ENCODE measurements at regions not wholly inside any gene's neighbourhood (a gene's known extent, or its start where the extent isn't known, plus 50 kb on each side); places are given as distances from the start of the nearest gene placed in this dataset.
"Not testable (repeated sequence)": the region's sequence is repeated elsewhere in the genome, so short reads cannot be mapped to it uniquely, and the experiment has no call there.

GRCh38 chr7:24129597-24129996 is 154.4 kb upstream of the NPY start:
- no peak for DNase-seq (ENCODE audit: low read depth in 2 of 2, low spot score in 1 of 2)

- DNase-seq (ENCODE audit: low read depth in 2 of 2, low spot score in 1 of 2): no peak
These were observed 153.4 kb upstream of the NPY start for GRCh38 chr7:24130631-24131030.

DNA sequence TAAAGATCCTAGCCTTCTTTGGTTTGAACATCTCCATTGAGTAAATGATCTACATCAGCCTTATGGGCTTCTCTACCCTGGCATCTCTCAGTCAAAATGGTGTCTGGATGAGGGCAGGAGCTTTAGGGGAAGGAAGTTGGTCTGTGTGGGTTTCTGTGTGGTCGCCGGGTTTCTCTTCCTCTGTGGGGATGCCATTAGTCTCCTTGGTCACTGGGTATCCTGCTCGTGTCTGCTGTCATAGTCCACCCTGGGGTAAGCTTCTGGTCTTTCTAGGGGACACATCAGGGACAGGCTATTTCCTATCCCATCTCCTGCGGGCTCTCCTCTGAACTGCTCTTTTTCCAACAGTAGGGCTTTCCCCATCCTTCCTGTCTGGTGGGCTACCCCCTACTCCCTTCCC is 150.3 kb upstream of the NPY start:
- DNase-seq (ENCODE audit: low read depth in 2 of 2, low spot score in 1 of 2): no peak

DNA sequence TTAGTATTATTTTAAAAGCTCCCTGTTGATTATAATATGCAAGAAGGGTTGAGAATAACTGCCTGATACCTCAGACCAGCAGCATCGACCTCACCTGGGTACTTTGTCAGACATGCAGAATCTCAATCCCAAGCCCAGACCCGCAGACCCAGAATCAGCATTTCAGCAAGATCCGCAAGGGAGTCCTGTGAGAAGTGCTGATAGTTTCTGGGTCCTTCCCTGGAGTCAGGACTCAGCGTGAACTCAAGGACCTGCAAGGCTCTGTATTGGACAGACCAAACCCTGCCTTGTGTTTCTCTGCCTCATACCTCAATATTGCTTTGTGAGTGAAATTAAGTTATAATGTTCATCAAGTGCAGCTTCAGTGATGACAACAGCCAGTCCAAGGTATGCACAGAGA is 149.5 kb upstream of the NPY start:
- no peak for DNase-seq (ENCODE audit: low read depth in 2 of 2, low spot score in 1 of 2)

- no peak for DNase-seq (ENCODE audit: low read depth in 2 of 2, low spot score in 1 of 2)
These were observed 148.8 kb upstream of the NPY start for GRCh38 chr7:24135003-24135817.

DNA sequence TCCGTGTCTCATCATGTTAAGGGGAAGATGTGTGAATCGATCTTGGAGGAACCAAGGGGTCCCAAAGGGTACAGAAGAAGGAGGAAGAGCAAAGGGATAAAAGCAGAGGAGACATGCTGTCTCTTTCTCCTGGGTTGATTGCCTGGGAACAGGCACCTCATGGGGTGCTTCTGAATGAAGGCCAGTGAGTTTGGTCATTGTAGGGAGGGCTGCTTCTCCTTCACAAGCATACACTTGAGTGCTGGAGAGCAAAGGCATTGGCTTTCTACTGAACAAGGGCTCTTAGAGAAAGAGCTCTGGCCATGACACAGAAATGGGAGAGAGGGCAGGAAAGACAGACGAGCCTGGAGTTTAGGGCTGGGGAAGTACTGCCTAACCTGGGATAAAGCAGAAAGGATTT is 146.7 kb upstream of the NPY start:
- no peak for DNase-seq (ENCODE audit: low read depth in 2 of 2, low spot score in 1 of 2)

DNA sequence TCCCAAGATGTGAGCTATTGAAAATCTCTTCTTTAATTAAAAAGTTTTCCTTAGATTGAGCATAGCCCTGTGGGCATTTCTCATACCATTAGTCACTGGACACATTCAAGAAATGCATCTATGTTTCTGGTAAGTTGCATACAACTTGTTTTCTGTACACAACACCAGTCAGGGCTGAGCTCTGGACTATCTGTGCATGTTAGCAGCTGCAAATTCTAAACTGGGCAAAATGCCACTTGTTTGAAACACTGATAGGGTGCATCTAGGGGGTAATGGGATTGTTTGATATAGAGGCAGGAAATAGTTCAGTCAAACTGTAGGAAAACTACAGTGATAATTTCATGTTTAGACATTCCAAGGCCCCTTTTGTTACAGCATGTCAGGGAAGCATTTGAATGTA is 145.6 kb upstream of the NPY start:
- no peak for DNase-seq (ENCODE audit: low read depth in 2 of 2, low spot score in 1 of 2)

GRCh38 chr7:24140001-24140400 is 144.0 kb upstream of the NPY start:
- DNase-seq (ENCODE audit: low read depth in 2 of 2, low spot score in 1 of 2): no peak

GRCh38 chr7:24141874-24142509 is 142.0 kb upstream of the NPY start:
- DNase-seq (ENCODE audit: low read depth in 2 of 2, low spot score in 1 of 2): no peak

- no peak for DNase-seq (ENCODE audit: low read depth in 2 of 2, low spot score in 1 of 2)
These were observed 140.4 kb upstream of the NPY start for GRCh38 chr7:24143547-24143946.

DNA sequence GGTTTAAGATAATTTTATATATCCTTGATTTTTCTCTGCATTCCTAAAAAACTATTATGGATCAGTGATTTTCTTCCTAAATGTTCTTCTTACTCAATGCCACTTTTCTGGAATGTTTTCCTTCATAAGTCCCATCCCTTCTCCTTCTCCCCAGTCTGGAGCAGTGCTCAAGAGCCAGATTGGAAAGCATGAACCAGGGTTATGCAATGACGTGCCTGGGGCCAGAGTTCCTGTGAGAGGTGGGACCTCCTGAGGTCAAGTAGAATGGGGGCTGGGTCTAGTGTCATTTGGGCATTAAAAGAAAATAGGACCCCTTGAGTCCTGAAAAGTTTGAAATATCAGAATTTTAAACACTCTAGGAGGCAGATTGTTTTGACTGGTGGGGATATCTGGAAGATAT is 132.0 kb upstream of the NPY start:
- no peak for DNase-seq (ENCODE audit: low read depth in 2 of 2, low spot score in 1 of 2)

DNA sequence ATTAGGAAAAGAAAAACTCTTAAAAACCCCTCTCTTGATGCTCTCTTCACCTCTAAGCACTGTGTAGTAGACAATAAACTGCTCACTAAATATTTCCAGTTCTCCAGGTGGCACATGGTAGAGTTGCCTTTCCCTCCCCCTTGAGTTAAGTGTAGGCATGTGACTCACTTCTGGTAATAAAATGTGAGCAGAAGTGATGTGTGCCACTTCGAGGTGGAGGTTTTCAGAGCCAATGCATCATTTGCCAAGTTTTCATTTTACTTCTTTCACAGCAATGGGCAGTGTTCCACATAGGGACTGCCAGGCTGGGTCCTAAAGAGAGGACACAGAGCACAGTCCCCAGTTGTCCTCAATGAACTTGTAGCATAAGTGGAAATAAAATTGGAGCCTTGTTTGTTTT is 131.6 kb upstream of the NPY start:
- no peak for DNase-seq (ENCODE audit: low read depth in 2 of 2, low spot score in 1 of 2)

- no peak for DNase-seq (ENCODE audit: low read depth in 2 of 2, low spot score in 1 of 2)
These were observed 131.0 kb upstream of the NPY start for GRCh38 chr7:24152877-24153472.

DNA sequence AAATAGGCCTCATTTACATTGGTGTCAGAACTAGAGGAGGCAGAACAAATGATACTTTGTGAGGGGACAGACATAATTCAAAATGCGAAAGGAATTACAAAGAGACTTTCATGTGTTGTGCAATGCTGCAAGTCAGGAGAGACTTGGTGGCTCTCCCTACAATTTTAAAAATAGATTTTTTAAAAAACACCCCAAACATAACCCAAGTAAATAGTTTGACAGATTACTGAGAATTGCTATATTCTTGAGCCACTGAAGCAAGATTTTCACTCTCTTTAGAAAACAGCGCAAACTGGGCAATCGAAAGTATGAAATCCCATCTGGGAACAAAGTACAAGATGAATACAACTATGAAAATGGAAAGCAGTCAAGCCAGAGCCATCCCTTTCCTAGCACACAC is 126.3 kb upstream of the NPY start:
- no peak for DNase-seq (ENCODE audit: low read depth in 2 of 2, low spot score in 1 of 2)

DNA sequence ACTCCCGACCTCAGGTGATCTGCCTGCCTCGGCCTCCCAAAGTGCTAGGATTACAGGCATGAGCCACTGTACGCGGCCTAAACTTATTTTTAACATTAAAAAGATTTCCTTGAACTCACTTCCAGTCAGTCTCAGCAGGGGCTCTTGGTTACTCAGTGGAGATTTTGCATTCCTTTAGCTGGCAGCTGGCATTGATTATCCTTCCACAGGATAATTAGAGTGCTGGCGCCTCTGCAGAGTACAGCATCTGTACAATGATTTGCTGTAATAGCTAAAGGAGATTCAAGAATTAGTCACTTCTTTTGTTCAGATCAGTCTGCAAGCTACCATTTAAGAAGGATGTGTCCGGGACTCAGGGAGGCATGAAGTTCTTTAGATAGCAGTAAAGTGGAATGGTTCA is 125.0 kb upstream of the NPY start:
- DNase-seq (ENCODE audit: low read depth in 2 of 2, low spot score in 1 of 2): no peak

DNA sequence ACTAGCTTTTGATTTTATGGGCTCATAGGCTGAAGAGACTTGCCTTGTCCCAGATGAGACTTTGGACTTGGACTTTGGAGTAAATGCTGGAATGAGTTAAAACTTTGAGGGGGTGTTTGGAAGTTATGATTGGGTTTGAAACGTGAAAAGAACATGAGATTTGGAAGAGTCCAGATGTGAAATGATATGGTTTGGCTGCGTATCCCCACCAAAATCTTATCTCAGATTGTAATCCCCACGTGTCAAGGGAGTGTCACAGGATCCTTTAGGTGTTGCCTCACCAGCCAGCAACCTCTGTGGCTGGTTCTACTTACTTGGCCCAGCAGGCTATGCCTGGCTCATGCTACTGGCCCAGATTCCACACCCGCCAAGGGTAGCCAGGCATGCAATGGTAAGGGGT is 119.6 kb upstream of the NPY start:
- DNase-seq (ENCODE audit: low read depth in 2 of 2, low spot score in 1 of 2): no peak

DNA sequence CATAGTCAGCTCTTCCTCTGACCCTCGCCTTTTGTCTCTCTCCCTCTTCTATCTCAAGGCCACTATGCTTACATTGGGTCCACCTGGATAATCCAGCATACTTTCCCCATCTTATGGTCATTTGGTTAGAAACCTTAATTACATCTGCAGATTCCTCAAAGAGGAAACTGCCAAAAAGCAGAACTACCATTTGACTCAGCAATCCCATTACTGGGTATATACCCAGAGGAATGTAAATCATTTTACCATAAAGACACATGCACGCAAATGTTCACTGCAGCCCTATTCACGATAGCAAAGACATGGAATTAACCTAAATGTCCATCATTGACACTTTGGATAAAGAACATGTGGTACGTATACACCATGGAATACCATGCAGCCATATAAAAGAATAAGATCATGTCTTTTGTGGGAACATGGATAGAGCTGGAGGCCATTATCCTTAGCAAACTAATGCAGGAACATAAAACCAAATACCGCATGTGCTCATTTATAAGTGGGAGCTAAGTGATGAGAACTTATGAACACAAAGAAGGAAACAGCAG is 114.8 kb upstream of the NPY start:
- no peak for DNase-seq (ENCODE audit: low read depth in 2 of 2, low spot score in 1 of 2)

GRCh38 chr7:24171951-24172350 is 112.0 kb upstream of the NPY start:
- DNase-seq (ENCODE audit: low read depth in 2 of 2, low spot score in 1 of 2): not testable (repeated sequence)

- DNase-seq (ENCODE audit: low read depth in 2 of 2, low spot score in 1 of 2): no peak
These were observed 111.1 kb upstream of the NPY start for GRCh38 chr7:24172856-24173255.

- no peak for DNase-seq (ENCODE audit: low read depth in 2 of 2, low spot score in 1 of 2)
These were observed 108.4 kb upstream of the NPY start for GRCh38 chr7:24175603-24176002.

- no peak for DNase-seq (ENCODE audit: low read depth in 2 of 2, low spot score in 1 of 2)
These were observed 105.0 kb upstream of the NPY start for GRCh38 chr7:24178811-24179570.

- no peak for DNase-seq (ENCODE audit: low read depth in 2 of 2, low spot score in 1 of 2)
These were observed 92.6 kb upstream of the NPY start for GRCh38 chr7:24191362-24191761.
